Mesenchymal stem cell (in vitro differentiated cells and primary cell): ENCODE measurements at regions not wholly inside any gene's neighbourhood (a gene's known extent, or its start where the extent isn't known, plus 50 kb on each side); places are given as distances from the start of the nearest gene placed in this dataset.

ENCODE experiments used
- DNase-seq: peaks from one replicate; pipeline ENCODE4 v3.0.0-alpha.2; 2013
- H2AFZ ChIP-seq: one replicate; pipeline ENCODE4 v1.6.1; 2013; ENCODE audit warnings: low read depth, mild to moderate bottlenecking, control low read depth, inconsistent platforms, low read length, moderate library complexity
- H2AK5ac ChIP-seq: 2 replicates; pipeline ENCODE4 v1.6.1; 2013; ENCODE audit warnings: low read length, moderate library complexity, mild to moderate bottlenecking, inconsistent platforms; ENCODE audit not compliant: severe bottlenecking
- H2BK120ac ChIP-seq: one replicate; pipeline ENCODE4 v1.6.1; 2013; ENCODE audit warnings: low read depth, mild to moderate bottlenecking, inconsistent platforms, low read length, moderate library complexity
- H2BK12ac ChIP-seq, 2 experiments: one replicate each; pipeline ENCODE4 v1.6.1; 2013; ENCODE audit warnings: inconsistent platforms in 2 of 2, low read length in 2 of 2, mild to moderate bottlenecking in 2 of 2, moderate library complexity in 2 of 2, control low read depth in 1 of 2
- H2BK15ac ChIP-seq: one replicate; pipeline ENCODE4 v1.6.1; 2013; ENCODE audit warnings: mild to moderate bottlenecking, low read depth, inconsistent platforms; ENCODE audit not compliant: poor library complexity, severe bottlenecking
- H2BK5ac ChIP-seq: 2 replicates; pipeline ENCODE4 v1.6.1; 2013; ENCODE audit warnings: low read depth, mild to moderate bottlenecking, low read length, control low read depth, inconsistent platforms; ENCODE audit not compliant: poor library complexity, severe bottlenecking
- H3K14ac ChIP-seq, 2 experiments: one replicate each; pipeline ENCODE4 v1.6.1; 2013; ENCODE audit warnings: inconsistent platforms in 2 of 2, low read length in 2 of 2, control low read depth in 1 of 2, mild to moderate bottlenecking in 1 of 2, moderate library complexity in 1 of 2
- H3K18ac ChIP-seq, 2 experiments: one replicate each; pipeline ENCODE4 v1.6.1; 2013; ENCODE audit warnings: inconsistent platforms in 2 of 2, low read length in 2 of 2, control low read depth in 1 of 2, low read depth in 1 of 2, mild to moderate bottlenecking in 1 of 2
- H3K23ac ChIP-seq, 2 experiments: one replicate each; pipeline ENCODE4 v1.6.1; 2013; ENCODE audit warnings: inconsistent platforms in 2 of 2, low read length in 2 of 2, mild to moderate bottlenecking in 2 of 2, moderate library complexity in 2 of 2, control low read depth in 1 of 2
- H3K27ac ChIP-seq: 2 replicates; pipeline ENCODE4 v1.5.1; 2013; ENCODE audit warnings: mild to moderate bottlenecking, moderate library complexity, low read length, control low read depth, inconsistent platforms; ENCODE audit not compliant: poor library complexity, severe bottlenecking
- H3K27me3 ChIP-seq, 2 experiments: 2 replicates each; pipeline versions ENCODE4 v1.6.1 to v1.7.0; 2013; ENCODE audit warnings: low read length in 2 of 2, mild to moderate bottlenecking in 2 of 2, moderate library complexity in 2 of 2, control low read depth in 1 of 2, inconsistent platforms in 1 of 2; ENCODE audit not compliant: control insufficient read depth in 1 of 2, insufficient read depth in 1 of 2
- H3K36me3 ChIP-seq, 2 experiments: 2 replicates each; pipeline versions ENCODE4 v1.6.1 to v1.7.0; 2013; ENCODE audit warnings: low read length in 2 of 2, control low read depth in 1 of 2, inconsistent platforms in 1 of 2, low read depth in 1 of 2, mild to moderate bottlenecking in 1 of 2; ENCODE audit not compliant: insufficient read depth in 2 of 2, control insufficient read depth in 1 of 2
- H3K4ac ChIP-seq, 2 experiments: one replicate each; pipeline ENCODE4 v1.6.1; 2013; ENCODE audit warnings: inconsistent platforms in 2 of 2, low read length in 2 of 2, mild to moderate bottlenecking in 2 of 2, moderate library complexity in 2 of 2, control low read depth in 1 of 2, low read depth in 1 of 2
- H3K4me1 ChIP-seq: 2 replicates; pipeline ENCODE4 v1.6.1; 2013; ENCODE audit warnings: low read depth, low read length, control low read depth; ENCODE audit not compliant: control insufficient read depth, insufficient read depth
- H3K4me2 ChIP-seq: 2 replicates; pipeline ENCODE4 v1.6.1; 2013; ENCODE audit warnings: low read length, mild to moderate bottlenecking, inconsistent platforms; ENCODE audit not compliant: poor library complexity, severe bottlenecking
- H3K4me3 ChIP-seq, 2 experiments: 2 replicates each; pipeline versions ENCODE4 v1.5.1 to v1.7.0; 2013; ENCODE audit warnings: low read length in 2 of 2, mild to moderate bottlenecking in 2 of 2, control low read depth in 1 of 2, low read depth in 1 of 2; ENCODE audit not compliant: insufficient read depth in 1 of 2
- H3K79me1 ChIP-seq: replicated peaks from 2 replicates; pipeline ENCODE4 v1.6.1; 2013; ENCODE audit warnings: mild to moderate bottlenecking, control low read depth, low read length, inconsistent platforms; ENCODE audit not compliant: poor library complexity, severe bottlenecking
- H3K9ac ChIP-seq: 2 replicates; pipeline ENCODE4 v1.7.0; 2013; ENCODE audit warnings: mild to moderate bottlenecking, low read length, moderate library complexity
- H3K9me3 ChIP-seq: 2 replicates; pipeline ENCODE4 v1.7.0; 2013; ENCODE audit warnings: mild to moderate bottlenecking, low read length; ENCODE audit not compliant: control insufficient read depth
- H4K8ac ChIP-seq: one replicate; pipeline ENCODE4 v1.6.1; 2013; ENCODE audit warnings: inconsistent platforms, mild to moderate bottlenecking, low read length, moderate library complexity
- H4K91ac ChIP-seq: one replicate; pipeline ENCODE4 v1.6.1; 2013; ENCODE audit warnings: mild to moderate bottlenecking, low read length, inconsistent platforms
- WGBS: methylation state at CpG from one replicate; pipeline ENCODE4 v1.1.7; 2013; ENCODE audit warnings: mixed read lengths; 5-methylcytosine and 5-hydroxymethylcytosine counted together

DNA sequence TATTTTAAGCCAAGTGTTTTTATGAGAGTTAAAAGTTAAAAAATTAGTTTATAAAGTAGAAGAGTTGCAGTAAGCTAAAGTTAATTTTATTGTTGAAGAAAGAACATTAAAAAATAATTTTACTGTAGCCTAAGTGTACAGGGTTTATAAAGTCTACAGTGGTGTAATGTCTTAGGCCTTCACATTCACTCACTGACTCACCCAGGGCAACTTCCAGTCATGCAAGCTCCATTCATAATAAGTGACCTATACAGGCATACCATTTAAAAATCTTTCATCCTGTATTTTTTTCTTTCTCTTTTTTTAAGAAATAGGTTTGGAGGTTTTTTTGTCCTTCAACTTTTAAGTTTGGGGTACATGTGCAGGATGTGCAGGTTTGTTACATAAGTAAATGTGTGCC lies 87.9 kb upstream of the NR3C2 start:
- Histone ChIP-seq H2BK5ac (no peak overlapping the region), H3K9ac (no peak overlapping the region), H3K23ac (no peak overlapping the region), H3K14ac (no peak overlapping the region), H2BK15ac (no peak overlapping the region), H3K18ac (no peak overlapping the region), H2AFZ (no peak overlapping the region), H2BK12ac (no peak overlapping the region), H3K36me3 (no peaks in the 10 kb centered on the region), H3K9me3 (peaks cover 11% of the 10 kb centered on the region), H3K4me3 (no peak overlapping the region), H3K4ac (no peak overlapping the region), H3K4me2 (no peak overlapping the region), H4K91ac (no peak overlapping the region), H4K8ac (no peak overlapping the region), H3K4me1 (no peaks in the 10 kb centered on the region), H3K27ac (no peak overlapping the region), H2AK5ac (no peak overlapping the region), H3K27me3 (no peaks in the 10 kb centered on the region), H2BK120ac (no peak overlapping the region), H3K79me1 (no peaks in the 10 kb centered on the region)
- no peak for DNase-seq

DNA sequence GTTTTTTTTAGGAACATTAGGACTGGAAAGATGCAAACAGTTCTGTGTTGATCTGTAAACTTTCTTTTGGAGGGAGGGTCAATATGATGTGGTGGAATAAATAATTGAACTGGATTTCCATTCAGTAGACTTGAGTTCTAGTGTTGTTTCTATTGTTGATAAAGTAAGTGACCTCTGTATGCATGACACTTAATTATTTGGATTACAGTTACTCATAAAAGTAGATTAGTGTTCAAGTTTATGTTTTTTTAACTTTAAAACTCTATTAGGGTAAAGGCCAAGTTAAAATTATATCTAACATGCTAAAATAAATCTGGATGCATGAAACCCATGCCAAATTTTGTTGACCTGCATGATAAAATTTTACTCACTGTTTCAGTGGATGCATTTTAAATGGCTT lies 85.4 kb upstream of the NR3C2 start:
- Histone ChIP-seq H3K36me3 (no peaks in the 10 kb centered on the region), H3K27ac (no peak overlapping the region), H3K9me3 (no peaks in the 10 kb centered on the region), H3K4me3 (no peak overlapping the region), H3K79me1 (no peaks in the 10 kb centered on the region), H2AK5ac (no peak overlapping the region), H2BK5ac (no peak overlapping the region), H3K14ac (no peak overlapping the region), H2BK15ac (no peak overlapping the region), H2BK12ac (no peak overlapping the region), H2AFZ (no peak overlapping the region), H3K18ac (no peak overlapping the region), H3K4me2 (no peak overlapping the region), H3K23ac (no peak overlapping the region), H3K4me1 (no peaks in the 10 kb centered on the region), H4K8ac (no peak overlapping the region), H4K91ac (no peak overlapping the region), H3K4ac (no peak overlapping the region), H2BK120ac (no peak overlapping the region), H3K9ac (no peak overlapping the region), H3K27me3 (no peaks in the 10 kb centered on the region)
- no peak for DNase-seq

DNA sequence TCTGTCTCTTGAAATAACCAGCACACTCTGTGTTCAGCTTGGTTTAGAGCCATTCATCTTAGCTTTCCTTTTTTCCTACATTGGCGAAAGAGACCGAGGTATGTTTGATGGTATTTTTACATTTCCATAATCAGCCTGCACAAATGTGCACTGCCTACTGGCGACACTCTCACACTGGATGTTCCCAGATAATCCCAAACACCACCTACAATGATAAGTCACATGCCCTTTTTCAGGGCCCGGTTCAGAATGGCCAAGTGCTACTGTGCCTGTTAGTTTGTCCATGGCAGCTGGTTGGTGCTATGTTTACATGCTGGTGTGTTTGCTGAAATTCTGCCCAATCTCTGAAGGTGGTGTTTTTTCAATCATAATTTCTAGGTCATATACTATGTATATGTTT lies 80.8 kb upstream of the NR3C2 start:
- no peaks in the 10 kb centered on the region for H3K36me3 ChIP-seq
- H3K4me3 ChIP-seq = no peak overlapping the region
- no peak overlapping the region for H3K4me2 ChIP-seq
- no peak overlapping the region for H4K8ac ChIP-seq
- no peak overlapping the region for H3K14ac ChIP-seq
- WGBS = 82% methylated on average over 4 of the region's 4 CpGs
- no peak for DNase-seq
- peaks cover 2% of the 10 kb centered on the region for H3K9me3 ChIP-seq
- H3K79me1 ChIP-seq = no peaks in the 10 kb centered on the region
- no peak overlapping the region for H2AK5ac ChIP-seq
- H3K4me1 ChIP-seq = no peaks in the 10 kb centered on the region
- no peak overlapping the region for H4K91ac ChIP-seq
- no peak overlapping the region for H2BK12ac ChIP-seq
- H3K4ac ChIP-seq = no peak overlapping the region
- H2BK15ac ChIP-seq = no peak overlapping the region
- no peak overlapping the region for H2BK120ac ChIP-seq
- no peak overlapping the region for H3K27ac ChIP-seq
- no peak overlapping the region for H2BK5ac ChIP-seq
- H2AFZ ChIP-seq = no peak overlapping the region
- no peak overlapping the region for H3K23ac ChIP-seq
- H3K9ac ChIP-seq = no peak overlapping the region
- no peak overlapping the region for H3K18ac ChIP-seq
- H3K27me3 ChIP-seq = no peaks in the 10 kb centered on the region

DNA sequence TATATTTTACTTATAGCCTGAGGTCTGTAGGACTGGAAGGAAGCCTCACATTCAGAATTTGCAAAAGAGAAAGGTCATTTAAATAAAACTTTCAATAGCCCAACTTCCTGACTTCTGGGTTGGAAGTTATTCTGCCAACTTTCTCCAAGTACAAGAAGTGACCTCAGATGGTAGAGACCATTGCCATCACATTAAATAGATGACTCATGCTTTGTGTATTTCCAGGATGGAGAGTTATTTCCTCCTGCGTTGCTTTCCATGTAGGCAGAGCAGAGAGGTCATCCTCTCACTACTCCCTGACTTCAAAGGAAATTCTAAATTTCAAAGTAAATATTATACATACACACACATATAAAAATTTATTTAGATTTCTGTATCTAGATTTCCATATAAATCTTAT lies 73.0 kb upstream of the NR3C2 start:
- WGBS = no CpG with 5 or more reads among the region's 1 CpG

More for the DNA sequence above, 73.0 kb upstream of the NR3C2 start:
- no peak overlapping the region for H2BK120ac ChIP-seq
- no peak overlapping the region for H2BK15ac ChIP-seq
- H3K36me3 ChIP-seq = no peaks in the 10 kb centered on the region
- H3K4me1 ChIP-seq = no peaks in the 10 kb centered on the region
- H3K9ac ChIP-seq = no peak overlapping the region
- H2AFZ ChIP-seq = no peak overlapping the region
- no peak overlapping the region for H3K4me3 ChIP-seq
- no peak overlapping the region for H3K23ac ChIP-seq
- H2BK5ac ChIP-seq = no peak overlapping the region
- no peak overlapping the region for H3K18ac ChIP-seq
- no peak overlapping the region for H3K27ac ChIP-seq
- no peaks in the 10 kb centered on the region for H3K9me3 ChIP-seq
- no peak overlapping the region for H3K14ac ChIP-seq
- H2BK12ac ChIP-seq = no peak overlapping the region
- no peak for DNase-seq
- no peak overlapping the region for H3K4ac ChIP-seq
- H3K4me2 ChIP-seq = no peak overlapping the region
- H3K27me3 ChIP-seq = no peaks in the 10 kb centered on the region
- no peak overlapping the region for H2AK5ac ChIP-seq
- no peak overlapping the region for H4K91ac ChIP-seq
- H3K79me1 ChIP-seq = no peaks in the 10 kb centered on the region
- no peak overlapping the region for H4K8ac ChIP-seq
